GM21529 (cell line): ENCODE measurements at regions not wholly inside any gene's neighbourhood (a gene's known extent, or its start where the extent isn't known, plus 50 kb on each side); places are given as distances from the start of the nearest gene placed in this dataset.

Experiments
- ATAC-seq: cut with Tn5 transposase; IDR thresholded peaks from one replicate; pipeline ENCODE4 v1.9.1; 2021; ENCODE audit not compliant: unreplicated experiment

- ATAC-seq = no peak
Observed at GRCh38 chr4:23355258-23355657, 534.6 kb downstream of the PPARGC1A start.

GRCh38 chr4:23353200-23353599 lies 536.6 kb downstream of the PPARGC1A start:
- ATAC-seq = no peak

DNA sequence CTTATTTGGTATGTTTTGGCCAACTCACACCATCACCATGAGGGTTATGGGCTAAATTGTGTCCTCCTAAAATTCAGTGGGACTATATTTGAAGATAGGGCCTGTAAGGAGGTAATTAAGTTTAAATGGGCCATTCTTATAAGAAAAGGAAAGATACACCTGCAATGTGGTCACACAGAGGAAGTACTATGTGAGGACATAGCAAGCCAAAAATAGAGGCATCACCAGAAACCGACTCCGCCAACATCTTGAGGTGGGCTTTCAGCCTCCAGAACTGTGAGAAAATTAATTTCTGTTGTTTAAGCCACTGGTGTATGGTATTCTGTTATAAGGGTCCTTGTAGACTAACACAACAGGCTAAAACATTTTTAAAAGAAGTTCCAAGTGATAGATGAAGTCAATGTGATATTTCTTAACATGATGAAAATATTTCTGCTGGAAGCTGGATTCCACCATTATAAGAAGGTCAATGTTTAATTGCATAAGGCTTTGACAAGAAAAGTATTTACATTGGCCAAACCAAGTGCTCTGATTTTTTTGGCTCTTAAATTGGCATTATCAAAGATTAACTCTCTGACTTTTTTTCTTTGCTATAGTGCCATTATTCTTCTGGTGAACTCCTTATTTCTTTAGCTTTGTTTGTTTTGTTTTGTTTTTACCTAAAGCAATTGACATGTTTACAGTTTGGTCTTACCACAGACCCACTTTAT lies 540.9 kb downstream of the PPARGC1A start:
- ATAC-seq = no peak

GRCh38 chr4:23337292-23337691 lies 552.6 kb downstream of the PPARGC1A start:
- ATAC-seq = no peak

DNA sequence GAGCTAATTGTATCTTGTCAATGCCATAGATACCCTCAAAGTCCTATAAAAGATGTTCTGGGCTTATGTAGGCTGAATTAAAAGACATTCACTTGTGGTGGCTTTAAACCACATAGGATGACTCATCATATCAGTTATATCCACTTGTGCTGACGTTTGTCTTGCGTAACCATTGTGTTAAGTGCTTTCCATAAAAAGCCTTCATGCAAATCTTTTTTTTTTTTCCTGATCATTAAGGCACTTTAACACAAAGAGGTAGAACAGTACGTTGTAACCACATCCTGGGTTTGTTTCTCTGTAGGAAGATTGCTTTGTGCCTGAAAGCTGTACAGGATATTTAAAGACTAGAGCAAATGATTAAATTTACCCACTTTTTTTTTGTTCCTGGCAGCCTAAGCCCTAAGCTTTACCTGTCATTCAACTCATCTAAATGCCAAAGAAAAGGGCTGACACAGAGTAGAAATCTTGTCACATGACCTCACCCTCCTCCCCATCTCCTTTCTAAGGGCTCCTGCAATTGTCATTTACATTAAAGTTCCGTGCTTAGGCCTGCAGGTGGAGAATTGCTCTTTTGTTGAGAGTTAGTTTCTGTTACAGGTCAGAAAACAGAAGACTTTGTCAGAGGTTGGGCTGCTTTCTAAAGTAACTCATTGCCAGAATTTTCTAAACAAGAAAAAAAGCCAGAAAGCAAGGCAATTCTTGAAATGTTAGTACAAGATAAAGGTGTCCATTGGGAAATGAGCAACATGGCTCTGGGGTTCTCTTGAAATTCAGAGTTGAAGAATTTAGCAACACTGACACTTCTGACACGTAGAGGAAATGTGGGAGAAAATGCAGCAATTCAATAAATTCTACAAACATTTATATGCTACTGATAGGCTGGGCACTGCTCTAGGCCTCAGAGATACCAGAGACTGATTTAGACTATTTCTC lies 555.6 kb downstream of the PPARGC1A start:
- ATAC-seq = peak; percentile 82

DNA sequence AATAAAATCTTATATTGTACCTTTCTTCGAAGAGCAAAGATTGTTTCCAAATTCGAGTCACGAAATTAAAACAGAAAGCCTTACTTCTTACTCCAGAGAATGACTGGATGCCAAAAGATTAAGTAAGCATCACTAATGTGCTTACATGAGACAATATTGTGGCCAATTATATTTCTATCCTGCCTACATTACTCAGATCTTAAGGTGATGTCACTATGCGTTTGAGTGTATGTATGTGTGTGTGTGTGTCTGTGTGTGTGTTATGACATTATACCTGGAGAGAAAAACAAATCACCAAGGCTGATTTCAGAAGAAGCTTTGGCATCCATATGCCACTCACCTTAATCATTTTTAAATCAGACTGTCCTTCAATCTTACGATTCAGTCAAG lies 556.3 kb downstream of the PPARGC1A start:
- no peak for ATAC-seq

DNA sequence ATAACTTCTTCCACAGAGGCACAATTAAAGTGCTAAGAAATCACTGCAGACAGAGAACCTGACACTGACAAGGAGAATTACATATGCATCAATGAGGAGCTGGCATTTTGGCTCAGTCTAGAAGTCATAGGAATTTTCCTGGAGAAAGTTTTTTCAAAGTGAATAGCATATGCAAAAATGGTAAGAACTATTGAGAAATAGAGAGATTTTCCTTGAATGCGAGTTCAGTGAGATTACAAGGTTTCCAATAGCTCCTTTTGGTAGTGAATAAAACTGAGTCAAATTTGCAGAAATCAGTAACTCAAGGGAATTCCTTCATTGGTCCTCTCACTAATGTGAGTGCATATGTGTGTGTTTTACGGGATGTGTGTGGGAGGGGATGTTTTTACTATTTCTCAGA lies 557.5 kb downstream of the PPARGC1A start:
- ATAC-seq = no peak

- ATAC-seq = no peak
Observed at GRCh38 chr4:23327120-23327519, 562.7 kb downstream of the PPARGC1A start.

DNA sequence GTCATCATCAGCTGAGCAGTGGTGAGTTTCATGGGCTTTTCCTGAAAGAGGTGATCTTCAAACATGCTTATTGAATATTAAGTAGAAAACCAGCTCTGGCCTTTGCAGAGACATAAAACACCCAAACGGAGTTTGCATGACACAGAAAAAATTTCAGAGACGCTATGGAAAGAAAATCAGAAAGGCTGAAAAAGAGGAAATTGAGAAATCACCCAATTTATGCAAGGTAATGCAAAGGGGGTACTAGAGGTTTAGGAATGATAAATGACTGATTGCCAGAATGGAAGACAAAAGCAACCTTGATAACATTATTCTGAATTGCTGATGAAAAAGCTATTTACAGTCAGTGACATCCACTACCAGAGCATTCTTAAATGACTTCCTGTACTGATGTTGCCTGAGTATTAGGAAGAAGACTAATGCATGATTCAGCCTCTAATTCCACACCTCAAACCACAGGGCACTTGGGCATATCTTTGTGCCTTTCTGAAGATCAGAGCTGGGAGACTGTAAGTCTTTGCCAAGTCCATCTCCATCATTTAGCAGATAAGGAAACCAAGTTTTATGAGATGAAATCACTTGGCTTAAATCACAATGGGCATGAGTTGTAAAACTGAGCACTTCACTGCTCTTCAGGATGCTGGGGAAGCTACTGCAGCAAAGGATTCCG lies 565.7 kb downstream of the PPARGC1A start:
- no peak for ATAC-seq

GRCh38 chr4:23323436-23323835 lies 566.4 kb downstream of the PPARGC1A start:
- ATAC-seq = no peak

DNA sequence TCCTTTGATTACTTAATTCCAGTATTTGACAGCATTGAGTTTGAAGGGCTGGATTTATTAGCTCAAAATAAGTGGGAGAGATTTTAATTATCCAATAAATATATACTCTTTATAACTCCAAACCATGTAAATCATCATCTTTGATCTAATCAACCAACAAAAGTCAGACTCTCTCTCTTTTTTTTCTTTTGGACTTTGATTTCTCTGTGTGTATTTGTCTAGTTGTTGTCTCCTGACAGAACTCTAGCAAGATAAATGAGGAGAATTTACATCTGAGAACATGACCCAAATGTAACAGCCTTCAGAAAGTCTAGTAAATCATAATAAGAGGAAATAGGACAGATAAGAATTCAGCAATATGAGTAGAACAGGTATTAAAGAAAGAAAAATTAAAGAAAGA lies 567.1 kb downstream of the PPARGC1A start:
- ATAC-seq = no peak

GRCh38 chr4:23320931-23321587 lies 568.8 kb downstream of the PPARGC1A start:
- no peak for ATAC-seq

DNA sequence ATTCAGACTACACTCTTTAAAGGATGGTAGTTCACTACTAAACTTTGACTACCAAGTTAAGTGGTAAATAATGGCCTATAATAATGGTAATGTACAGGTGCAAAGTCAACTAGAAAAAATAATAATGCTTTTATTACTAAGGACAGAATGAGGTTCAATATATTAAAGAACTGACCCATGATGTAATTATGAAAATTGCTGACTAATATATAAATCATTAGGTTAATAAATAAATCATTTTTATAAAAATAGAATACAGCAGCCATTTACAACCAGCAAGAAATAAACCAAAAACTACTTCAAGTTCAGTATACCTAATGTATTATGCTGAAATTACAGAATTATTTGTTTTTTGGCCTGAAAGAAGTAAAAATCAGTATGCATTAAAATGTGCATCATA lies 577.2 kb downstream of the PPARGC1A start:
- no peak for ATAC-seq

DNA sequence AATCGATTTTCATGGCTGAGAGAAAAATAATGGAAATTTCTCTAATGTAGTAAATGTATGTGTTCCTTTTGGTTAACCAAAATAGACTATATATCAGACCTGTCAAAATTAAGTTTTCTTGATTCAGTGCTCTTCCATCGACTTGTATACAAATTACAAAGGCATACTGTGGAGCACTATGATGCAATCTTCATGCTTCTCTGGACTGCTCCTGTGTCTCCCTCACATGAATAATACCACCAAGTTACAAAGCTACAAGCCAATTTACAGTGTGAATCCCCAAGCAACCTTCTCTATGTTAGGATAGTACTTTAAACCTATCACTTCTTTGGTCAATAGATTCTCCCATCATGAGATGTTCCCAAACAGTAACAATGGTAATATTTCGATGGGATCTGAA lies 577.9 kb downstream of the PPARGC1A start:
- ATAC-seq = no peak

DNA sequence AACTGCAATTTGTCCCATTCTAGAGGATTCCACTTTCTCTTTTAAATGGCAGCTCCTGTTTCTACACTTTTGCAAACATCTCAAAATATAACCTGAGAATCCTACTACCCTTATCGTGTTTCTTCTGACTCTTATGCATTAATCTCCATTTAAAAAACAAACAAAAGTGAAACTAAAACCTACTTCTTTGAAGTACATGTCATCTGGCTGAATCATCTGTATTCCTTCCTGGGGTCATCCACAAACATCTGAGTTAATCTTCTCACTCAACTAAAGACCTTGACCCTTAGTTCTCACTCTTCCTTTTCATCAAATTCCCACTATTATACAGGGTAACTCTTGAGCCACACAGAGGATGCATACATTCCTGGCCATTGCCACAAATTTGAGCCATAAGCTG lies 584.8 kb downstream of the PPARGC1A start:
- ATAC-seq = peak; percentile 62

- no peak for ATAC-seq
Observed at GRCh38 chr4:23298371-23298770, 591.5 kb downstream of the PPARGC1A start.

DNA sequence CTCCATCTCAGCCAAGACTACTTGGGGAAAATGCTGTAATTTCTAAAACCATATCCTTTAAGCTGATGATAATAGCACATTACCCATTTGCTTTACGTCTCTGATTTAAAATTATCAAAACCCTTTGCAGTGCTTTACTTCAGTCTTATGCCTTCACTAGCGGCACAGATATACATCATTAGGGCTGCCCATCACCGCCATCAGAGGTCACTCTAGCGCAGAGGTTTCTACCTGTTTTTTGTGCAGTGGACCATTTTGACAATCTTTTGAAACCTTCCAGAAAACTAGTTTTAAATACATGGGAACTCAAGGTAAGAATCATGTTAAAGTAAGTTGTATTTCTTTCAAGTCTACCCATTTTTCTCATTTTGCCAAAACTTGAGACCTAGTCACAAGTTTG lies 592.5 kb downstream of the PPARGC1A start:
- no peak for ATAC-seq

DNA sequence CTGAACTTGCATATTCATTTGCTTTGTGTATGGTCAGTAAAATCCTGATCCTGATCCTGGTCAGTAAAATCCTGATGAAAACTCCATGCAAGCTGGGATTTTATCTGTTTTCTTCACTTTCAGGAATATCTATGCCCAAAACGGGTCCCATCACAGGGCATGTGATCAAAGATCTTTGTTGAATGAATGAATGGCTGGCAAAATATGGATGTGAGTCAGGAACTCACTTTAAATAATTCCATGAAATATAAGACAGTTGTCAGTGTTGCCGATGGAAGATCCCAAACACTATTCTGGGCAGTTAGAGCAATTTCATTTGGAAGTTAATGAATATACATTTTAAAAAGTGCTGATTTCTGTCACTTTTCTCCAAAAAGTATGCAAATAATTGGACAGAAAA lies 598.4 kb downstream of the GBA3 start:
- no peak for ATAC-seq

- ATAC-seq = no peak
Observed at GRCh38 chr4:23290656-23291055, 597.9 kb downstream of the GBA3 start.

- no peak for ATAC-seq
Observed at GRCh38 chr4:23279377-23279986, 586.7 kb downstream of the GBA3 start.

GRCh38 chr4:23278845-23279244 lies 586.1 kb downstream of the GBA3 start:
- ATAC-seq = no peak
